HG02610 (cell line): ENCODE measurements at regions not wholly inside any gene's neighbourhood (a gene's known extent, or its start where the extent isn't known, plus 50 kb on each side); places are given as distances from the start of the nearest gene placed in this dataset.
A peak's percentile ranks its signal among the peaks of the same experiment; 100 is the strongest.
"Not testable (repeated sequence)": the region's sequence is repeated elsewhere in the genome, so short reads cannot be mapped to it uniquely, and the experiment has no call there.

Experiments
- ATAC-seq: cut with Tn5 transposase; IDR thresholded peaks from one replicate; pipeline ENCODE4 v1.9.1; 2021; ENCODE audit warnings: mild to moderate bottlenecking, moderate library complexity; ENCODE audit not compliant: unreplicated experiment

GRCh38 chr5:82905986-82906385 lies 171.2 kb downstream of the TMEM167A start:
- ATAC-seq = no peak

GRCh38 chr5:82901281-82901888 lies 175.8 kb downstream of the TMEM167A start:
- ATAC-seq = no peak

GRCh38 chr5:82894716-82895115 lies 182.5 kb downstream of the TMEM167A start:
- no peak for ATAC-seq

- ATAC-seq = no peak
Measured at GRCh38 chr5:82889088-82889487, 188.1 kb downstream of the TMEM167A start.

- ATAC-seq = no peak
Measured at GRCh38 chr5:82886911-82887310, 190.3 kb downstream of the TMEM167A start.

- peak; percentile 76 for ATAC-seq
Measured at GRCh38 chr5:82885627-82886389, 191.4 kb downstream of the TMEM167A start.

GRCh38 chr5:82884821-82885471 lies 192.2 kb downstream of the TMEM167A start:
- ATAC-seq = no peak

GRCh38 chr5:82882316-82882715 lies 194.9 kb downstream of the TMEM167A start:
- ATAC-seq = no peak

GRCh38 chr5:82881571-82882174 lies 195.5 kb downstream of the TMEM167A start:
- no peak for ATAC-seq

- no peak for ATAC-seq
Measured at GRCh38 chr5:82879089-82879488, 198.1 kb downstream of the TMEM167A start.

- ATAC-seq = no peak
Measured at GRCh38 chr5:82873452-82873851, 203.7 kb downstream of the TMEM167A start.

- not testable (repeated sequence) for ATAC-seq
Measured at GRCh38 chr5:82872321-82873288, 204.6 kb downstream of the TMEM167A start.

- no peak for ATAC-seq
Measured at GRCh38 chr5:82865625-82866024, 211.6 kb downstream of the TMEM167A start.

GRCh38 chr5:82863266-82863665 lies 213.9 kb downstream of the TMEM167A start:
- no peak for ATAC-seq

GRCh38 chr5:82862711-82863110 lies 214.5 kb downstream of the TMEM167A start:
- ATAC-seq = no peak

GRCh38 chr5:82862261-82862660 lies 214.9 kb downstream of the TMEM167A start:
- no peak for ATAC-seq

GRCh38 chr5:82861701-82862100 lies 215.5 kb downstream of the TMEM167A start:
- ATAC-seq = no peak

- ATAC-seq = no peak
Measured at GRCh38 chr5:82859451-82860140, 217.6 kb downstream of the TMEM167A start.

GRCh38 chr5:82858151-82859025 lies 218.8 kb downstream of the TMEM167A start:
- no peak for ATAC-seq
